Motor neuron (in vitro differentiated cells): ENCODE measurements at regions not wholly inside any gene's neighbourhood (a gene's known extent, or its start where the extent isn't known, plus 50 kb on each side); places are given as distances from the start of the nearest gene placed in this dataset.
"Not testable (repeated sequence)": the region's sequence is repeated elsewhere in the genome, so short reads cannot be mapped to it uniquely, and the experiment has no call there.

ENCODE experiments used
- ATAC-seq, 8 experiments: fragments of 200-7000 bp; cut with Tn5 transposase; replicated peaks in 6 of 8; 2 replicates each; pipeline ENCODE4 v1.8.0; 2021; ENCODE audit warnings: mild to moderate bottlenecking in 8 of 8, moderate library complexity in 8 of 8
- H3K27ac ChIP-seq, 2 donors: fragments of 250-450 bp; sonication (Bioruptor Pico); 2 replicates each; pipeline ENCODE4 v1.9.0; 2021; ENCODE audit warnings: antibody characterized with exemption in 2 of 2, mild to moderate bottlenecking in 2 of 2, moderate library complexity in 1 of 2
- H3K4me1 ChIP-seq, 2 donors: fragments of 250-450 bp; sonication (Bioruptor Pico); replicated peaks in 1 of 2; 2 replicates each; pipeline ENCODE4 v1.6.1; 2021; ENCODE audit warnings: antibody characterized with exemption in 2 of 2, mild to moderate bottlenecking in 2 of 2, moderate library complexity in 1 of 2
- H3K4me3 ChIP-seq, 5 donors: fragments of 250-450 bp; sonication (Bioruptor Pico); 2 replicates each; pipeline ENCODE4 v1.9.0; 2021; ENCODE audit warnings: antibody characterized with exemption in 5 of 5, mild to moderate bottlenecking in 5 of 5, moderate library complexity in 4 of 5
- WGBS, 10 experiments: fragments of 450-650 bp; shearing (Covaris generic); methylation state at CpG; one replicate each; pipeline ENCODE4 v1.0.0; 2022; 5-methylcytosine and 5-hydroxymethylcytosine counted together
- in situ Hi-C, 9 experiments: fragments of 400-800 bp; cut with MboI; loops; one replicate each; pipeline ENCODE4 v1.15.0; 2021; ENCODE audit warnings: low sequenced_read_pairs in 9 of 9, low pct_unique_long_range_greater_than_20kb in 2 of 9; ENCODE audit not compliant: unreplicated experiment in 9 of 9

DNA sequence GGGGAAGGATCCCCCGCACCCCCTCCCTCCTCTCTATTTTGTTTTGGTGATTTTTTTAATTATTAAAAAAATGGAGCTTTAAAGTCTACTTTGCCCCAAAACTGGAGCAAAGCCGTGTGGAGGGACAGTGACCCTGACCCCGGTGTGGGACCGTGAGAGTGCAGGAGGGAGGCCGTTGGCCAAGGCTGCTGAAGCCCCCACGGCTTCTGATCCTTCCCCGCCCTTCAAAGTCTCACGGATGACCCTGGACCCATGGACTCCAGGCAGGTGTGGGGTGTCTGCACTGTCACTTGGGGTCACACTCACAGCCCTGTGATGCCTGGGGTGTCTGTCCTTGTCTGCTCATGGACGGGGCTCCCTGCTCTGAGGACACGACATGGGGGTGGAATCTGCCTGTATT lies 133.3 kb downstream of the CPZ start:
- Histone ChIP-seq H3K4me3 (no peak overlapping the region), H3K4me1 (no peaks in the 10 kb centered on the region), H3K27ac (no peak overlapping the region)
- ATAC-seq: no peak
- in situ Hi-C loops: no loop called here
- no CpG with 5 or more reads among the region's 10 CpGs for WGBS, 10 experiments

DNA sequence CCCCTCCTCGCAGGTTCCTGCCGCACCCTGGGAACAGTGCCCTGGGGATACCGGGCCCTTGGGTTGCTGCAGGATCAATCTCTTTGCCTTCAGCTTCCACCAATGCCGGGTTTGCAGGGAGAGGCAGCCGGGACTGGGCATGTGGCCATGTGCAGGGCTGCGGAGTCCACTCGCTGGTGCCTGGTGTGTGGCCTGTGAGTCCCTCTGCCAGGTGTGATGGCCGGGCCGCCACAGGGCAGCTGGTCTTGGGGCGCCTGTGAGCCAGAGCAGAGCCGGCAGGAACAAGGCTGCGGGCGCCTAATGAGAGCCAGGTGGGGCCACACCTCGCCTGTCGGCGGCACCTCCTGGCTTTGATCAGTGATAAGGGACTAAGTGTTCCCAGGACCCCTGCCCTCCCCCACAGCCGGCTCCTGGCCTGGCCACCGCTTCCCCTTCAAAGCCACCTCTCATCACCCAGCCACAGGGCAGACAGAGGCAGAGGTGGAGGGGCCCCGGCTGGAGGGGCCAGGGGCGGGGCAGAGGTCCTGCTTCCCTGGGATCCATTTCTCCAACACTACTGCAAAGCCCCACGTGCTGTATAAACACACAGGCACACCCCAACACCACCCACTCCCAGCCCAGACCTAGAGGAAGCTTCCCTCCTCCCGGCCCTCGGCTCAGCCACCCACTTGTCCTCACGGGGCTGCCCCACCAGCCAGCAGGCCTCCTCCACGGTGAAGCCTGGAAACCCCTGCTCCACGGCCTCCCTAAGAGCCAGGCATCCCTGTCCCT lies 132.7 kb downstream of the CPZ start:
- Histone ChIP-seq H3K4me3 (no peak overlapping the region), H3K4me1 (no peaks in the 10 kb centered on the region), H3K27ac (no peak overlapping the region)
- 0 to 70% (median 53%) methylated on average over 1 to 6 of the region's 26 CpGs; no CpG with 5 or more reads in 5 of the 10 experiments for WGBS, 10 experiments
- in situ Hi-C loops: no loop called here
- no peak for ATAC-seq

DNA sequence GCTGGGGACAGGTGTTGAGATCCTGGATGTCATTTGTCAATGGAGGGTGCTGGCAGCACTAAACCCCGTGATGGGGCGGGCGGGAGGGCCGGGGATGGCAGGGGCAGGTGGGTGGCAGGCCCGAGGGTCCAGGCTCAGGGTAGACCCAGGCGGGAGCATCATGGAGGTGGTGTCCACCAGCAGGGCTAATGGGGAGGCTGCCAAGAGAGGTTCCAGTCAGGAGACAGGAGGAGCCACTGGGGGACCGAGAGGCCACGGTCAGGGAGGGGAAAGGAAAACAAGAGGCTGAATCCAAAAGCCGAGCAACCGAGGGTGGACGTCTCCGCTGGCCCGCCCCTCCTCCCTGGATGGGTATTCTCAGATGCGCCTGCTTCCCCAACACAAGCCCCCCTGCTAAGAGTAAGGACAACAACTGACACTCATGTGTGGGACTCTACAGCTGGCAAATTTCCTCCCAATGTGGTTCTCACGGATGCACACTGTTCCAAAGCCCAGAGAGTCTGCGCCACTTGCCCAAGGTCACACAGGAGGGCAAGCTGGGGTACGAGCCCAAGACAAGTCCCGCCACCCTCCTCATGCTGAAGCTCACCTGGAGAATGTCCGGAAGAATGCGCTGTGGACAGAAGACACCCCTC lies 132.0 kb downstream of the CPZ start:
- ATAC-seq: no peak
- no peaks in the 10 kb centered on the region for H3K4me1 ChIP-seq
- in situ Hi-C loops: no loop called here
- no peak overlapping the region for H3K27ac ChIP-seq
- no peak overlapping the region for H3K4me3 ChIP-seq
- WGBS, 10 experiments: 0 to 70% methylated on average over 2 of the region's 20 CpGs; no CpG with 5 or more reads in 8 of the 10 experiments

DNA sequence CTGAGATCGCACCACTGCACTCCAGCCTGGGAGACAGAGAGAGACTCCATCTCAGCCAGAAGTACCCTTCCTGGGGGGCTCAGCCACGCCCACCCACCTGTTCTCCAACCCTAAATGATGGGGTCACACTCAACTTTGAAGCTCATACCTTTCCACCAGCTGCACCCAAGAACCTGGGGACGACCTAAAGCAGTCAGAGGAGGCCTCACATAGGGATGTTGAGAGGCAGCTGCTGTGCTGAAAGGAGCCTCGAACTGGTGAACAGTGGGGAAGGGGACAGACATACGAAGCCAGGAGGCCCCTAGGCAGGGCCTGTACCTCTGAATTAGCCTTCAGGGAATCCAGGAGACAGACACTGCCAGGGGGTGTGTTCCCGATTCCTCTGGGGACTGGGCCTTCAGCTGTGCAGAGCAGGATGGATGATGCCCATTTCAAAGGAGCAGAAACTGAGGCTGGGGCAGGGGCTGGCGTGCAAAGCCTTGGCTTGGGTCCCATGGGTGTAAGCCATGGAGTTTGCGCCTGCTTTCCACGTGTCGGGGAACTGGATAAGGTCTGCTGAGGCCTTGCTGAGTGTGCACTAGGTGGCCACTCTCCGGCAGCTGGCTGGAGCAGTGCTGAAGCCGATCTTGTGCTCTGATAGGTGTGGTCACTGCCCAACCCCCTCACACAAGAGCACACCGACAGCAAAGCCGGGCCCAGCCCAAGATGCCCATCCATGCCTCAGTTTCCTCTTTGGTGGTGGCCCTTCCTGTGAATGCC lies 130.8 kb downstream of the CPZ start:
- no peak for ATAC-seq

DNA sequence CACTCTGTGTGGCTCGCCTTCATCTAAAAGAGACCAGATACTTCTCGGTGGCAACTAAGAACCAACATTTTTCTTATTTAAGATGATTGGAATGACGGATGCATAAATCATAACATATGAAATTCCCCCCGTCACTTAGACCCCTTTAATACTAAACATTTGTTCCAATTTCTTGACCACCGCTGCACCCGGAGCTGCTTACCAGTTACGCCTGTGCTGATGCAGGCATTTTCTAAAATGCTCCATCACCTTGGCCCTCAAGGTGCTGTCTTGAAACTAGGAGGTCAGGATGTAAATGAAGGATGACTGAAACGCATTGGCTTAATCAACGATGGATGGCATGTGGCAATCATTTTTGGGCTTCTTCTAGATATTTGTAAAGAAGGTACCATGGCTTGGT lies 130.0 kb downstream of the CPZ start:
- 3 to 94% (median 81%) methylated on average over 2 to 8 of the region's 9 CpGs for WGBS, 10 experiments
- no peak overlapping the region for H3K4me3 ChIP-seq
- ATAC-seq: no peak
- no peak overlapping the region for H3K27ac ChIP-seq
- in situ Hi-C loops: no loop called here
- H3K4me1 ChIP-seq: no peaks in the 10 kb centered on the region

More for the DNA sequence above, 130.8 kb downstream of the CPZ start:
- in situ Hi-C loops: no loop called here
- 0 to 84% (median 49%) methylated on average over 1 to 7 of the region's 14 CpGs; no CpG with 5 or more reads in 4 of the 10 experiments for WGBS, 10 experiments
- H3K4me1 ChIP-seq: no peaks in the 10 kb centered on the region
- H3K27ac ChIP-seq: no peak overlapping the region
- no peak overlapping the region for H3K4me3 ChIP-seq

DNA sequence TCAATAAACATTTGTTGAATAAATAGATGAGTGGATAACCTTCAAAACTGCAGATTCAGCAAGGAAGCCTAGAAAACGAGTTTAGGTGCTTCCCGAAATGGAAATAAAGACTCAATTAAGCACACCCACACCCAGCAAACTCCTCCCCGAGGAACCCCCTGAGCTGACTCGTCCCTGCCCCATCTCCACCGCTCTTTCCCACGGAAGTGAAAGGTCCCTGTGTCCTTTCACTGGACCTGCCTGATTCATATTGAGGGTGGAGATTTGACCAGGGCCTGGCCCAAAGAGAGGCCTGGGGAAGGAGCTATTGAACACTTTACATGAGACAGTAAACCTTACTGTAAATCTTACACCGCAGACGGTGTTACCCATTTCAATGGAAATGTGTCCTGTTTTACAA lies 129.1 kb downstream of the CPZ start:
- Histone ChIP-seq H3K27ac (no peak overlapping the region), H3K4me1 (no peaks in the 10 kb centered on the region), H3K4me3 (no peak overlapping the region)
- ATAC-seq: no peak
- WGBS, 10 experiments: 0 to 100% (median 65%) methylated on average over 1 to 4 of the region's 8 CpGs; no CpG with 5 or more reads in 2 of the 10 experiments
- in situ Hi-C loops: no loop called here

DNA sequence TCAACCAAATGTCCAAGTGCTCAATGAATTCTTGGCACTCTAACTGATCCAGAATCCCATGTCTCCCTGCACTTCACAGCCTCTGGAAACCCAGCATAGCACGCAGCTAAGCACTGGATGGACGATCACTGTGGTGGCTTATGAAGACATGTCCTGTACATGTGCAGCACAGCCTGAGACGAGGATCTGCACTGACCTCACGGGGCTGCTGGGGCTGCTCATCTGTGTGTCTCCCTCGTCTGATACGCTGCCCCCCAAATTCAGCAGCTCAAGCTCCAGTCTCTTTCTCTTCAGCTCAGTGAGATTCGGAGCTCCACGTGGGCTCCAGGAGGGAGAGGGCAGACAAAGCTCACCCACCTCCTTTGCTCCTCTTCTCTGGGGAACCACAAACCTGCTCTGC lies 126.9 kb downstream of the CPZ start:
- no peak for ATAC-seq
- H3K4me3 ChIP-seq: no peak overlapping the region
- in situ Hi-C loops: no loop called here
- no peaks in the 10 kb centered on the region for H3K4me1 ChIP-seq
- H3K27ac ChIP-seq: no peak overlapping the region
- 10 to 100% methylated on average over 1 to 5 of the region's 8 CpGs; no CpG with 5 or more reads in 8 of the 10 experiments for WGBS, 10 experiments

DNA sequence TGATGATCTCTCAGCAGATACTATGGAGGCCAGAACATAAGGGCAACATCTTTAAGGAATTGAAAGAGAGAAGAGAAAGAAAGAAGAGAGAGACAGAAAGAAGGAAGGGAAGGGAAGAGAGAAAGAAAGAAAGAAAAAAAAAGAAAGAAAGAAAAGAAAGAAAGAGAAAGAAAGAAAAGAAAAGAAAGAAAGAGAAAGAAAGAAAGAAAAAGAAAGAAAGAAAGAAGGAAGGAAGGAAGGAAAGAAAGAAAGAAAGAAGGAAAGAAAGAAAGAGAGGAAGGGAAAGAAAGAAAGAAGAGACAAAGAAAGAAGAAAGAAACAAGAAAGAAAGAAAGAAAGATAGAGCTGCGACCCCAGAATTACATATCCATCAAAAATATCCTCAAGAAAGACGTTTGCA lies 124.9 kb downstream of the CPZ start:
- H3K4me1 ChIP-seq, ATAC-seq, H3K4me3 ChIP-seq, H3K27ac ChIP-seq, in situ Hi-C loops: not testable (repeated sequence)
- 0 to 51% (median 36%) methylated on average over 2 of the region's 2 CpGs; no CpG with 5 or more reads in 1 of the 10 experiments for WGBS, 10 experiments

DNA sequence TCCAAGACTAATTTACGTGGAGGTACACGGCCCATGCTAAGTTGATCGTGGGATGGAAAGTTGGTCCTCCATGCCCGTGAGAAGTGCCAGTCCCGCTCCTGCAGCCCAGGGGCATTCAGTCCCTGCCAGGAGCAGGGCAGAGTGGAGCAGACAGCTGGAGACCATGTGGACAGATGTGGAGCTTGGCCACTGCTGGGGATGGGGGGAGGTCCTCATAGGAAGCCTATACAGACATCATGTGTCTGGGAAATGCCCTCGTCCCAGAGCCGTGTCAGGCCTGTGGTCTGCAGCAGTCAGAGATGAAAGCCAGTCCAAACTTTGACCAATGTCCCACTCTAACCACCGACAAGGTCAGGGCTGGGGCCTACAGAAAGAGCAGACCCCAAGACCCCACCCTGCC lies 118.4 kb downstream of the CPZ start:
- WGBS, 10 experiments: 0 to 50% methylated on average over 1 to 2 of the region's 8 CpGs; no CpG with 5 or more reads in 8 of the 10 experiments
- Histone ChIP-seq H3K27ac (no peak overlapping the region), H3K4me3 (no peak overlapping the region), H3K4me1 (no peaks in the 10 kb centered on the region)
- ATAC-seq: no peak
- in situ Hi-C loops: no loop called here

DNA sequence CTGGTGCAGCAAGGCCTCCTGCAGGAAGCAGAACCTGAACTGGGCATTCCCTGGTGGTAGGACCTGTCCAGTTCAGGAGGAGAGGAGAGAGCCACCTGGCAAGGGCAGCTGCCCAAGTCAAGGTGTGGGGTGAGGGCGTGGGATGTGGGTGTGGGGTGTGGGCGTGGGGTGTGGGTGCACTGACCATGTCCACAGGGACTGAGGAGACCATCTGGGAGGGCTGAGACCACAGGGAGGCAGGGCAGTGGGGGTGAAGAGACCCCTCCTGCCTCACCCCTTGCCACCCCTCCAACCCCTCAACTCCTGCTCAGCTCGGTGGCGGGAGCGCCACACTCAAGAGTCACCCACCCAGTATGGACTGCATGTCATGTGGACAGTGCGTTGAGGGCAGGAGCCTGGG lies 117.9 kb downstream of the CPZ start:
- H3K27ac ChIP-seq: no peak overlapping the region
- H3K4me3 ChIP-seq: no peak overlapping the region
- no CpG with 5 or more reads among the region's 6 CpGs for WGBS, 10 experiments
- no peak for ATAC-seq
- in situ Hi-C loops: no loop called here
- H3K4me1 ChIP-seq: peaks cover 0 to 2% of the 10 kb centered on the region in 2 donors

DNA sequence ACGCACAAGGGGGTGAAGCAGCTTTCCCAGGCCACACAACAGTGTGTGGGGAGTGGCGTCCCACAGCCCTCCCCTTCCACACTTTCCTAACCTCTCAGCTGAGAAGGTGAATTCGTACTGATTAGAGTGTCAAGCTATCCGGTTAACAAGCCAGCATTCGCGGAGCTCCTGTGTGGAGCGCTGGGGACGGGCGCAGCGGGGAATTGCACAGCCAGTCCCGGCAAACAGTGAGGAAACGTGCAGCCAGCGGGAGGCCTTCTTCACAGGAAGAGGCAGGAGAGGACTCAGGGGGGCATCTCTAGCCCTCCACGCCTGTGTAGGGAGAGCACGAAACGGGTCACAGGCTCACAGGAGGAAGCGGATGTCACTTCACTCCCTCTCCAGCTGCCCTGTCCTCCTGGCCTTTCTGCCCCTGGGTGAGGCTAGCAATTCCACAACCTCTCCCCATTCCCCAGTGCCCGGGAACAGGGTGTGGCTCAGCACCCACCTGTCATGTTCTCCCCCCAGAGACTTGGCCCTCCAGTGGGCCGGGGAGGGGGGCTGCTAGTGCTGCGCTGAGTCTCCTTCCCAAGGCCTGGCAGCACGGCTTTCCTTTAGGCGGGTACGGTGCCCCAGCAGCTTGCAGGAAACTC lies 117.3 kb downstream of the CPZ start:
- ATAC-seq: no peak
- Histone ChIP-seq H3K4me3 (no peak overlapping the region), H3K27ac (no peak overlapping the region), H3K4me1 (peaks cover 0 to 7% of the 10 kb centered on the region in 2 donors)
- whole genome bisulfite sequencing, 10 experiments: 10 to 80% (median 54%) methylated on average over 1 to 14 of the region's 23 CpGs; no CpG with 5 or more reads in 1 of the 10 experiments
- in situ Hi-C loops: no loop called here

DNA sequence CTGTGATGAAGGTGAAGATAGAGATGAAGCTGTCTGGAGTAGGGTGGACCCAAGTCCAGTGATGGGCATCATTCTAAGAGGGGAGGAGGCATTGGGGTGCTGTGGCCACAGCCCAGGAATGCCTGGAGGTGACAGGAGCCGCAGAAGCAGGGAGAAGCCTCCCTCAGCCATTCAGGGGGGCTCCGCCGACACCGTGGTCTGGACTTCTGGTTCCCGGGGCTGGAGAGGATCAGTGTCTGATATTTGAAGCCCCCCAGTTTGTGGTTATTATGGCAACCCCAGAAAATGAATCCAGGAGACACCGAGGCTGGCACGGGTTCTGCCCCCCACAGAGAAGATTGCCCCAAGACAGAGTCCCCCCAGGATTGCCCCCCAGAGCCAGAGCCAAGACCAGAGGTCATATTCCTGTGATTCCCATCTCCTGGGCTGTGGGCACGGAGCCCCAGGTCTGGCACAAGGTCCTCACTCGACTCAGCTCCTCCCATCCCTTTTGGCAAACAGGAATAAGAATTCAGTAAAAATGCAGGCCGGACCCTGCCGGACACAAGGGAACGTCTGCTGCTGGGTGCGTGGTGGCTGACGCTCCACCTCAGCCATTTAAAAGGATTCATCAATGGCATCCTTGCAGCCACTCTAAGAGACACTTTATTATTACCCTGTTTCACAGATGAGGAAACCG lies 116.6 kb downstream of the CPZ start:
- 10 to 80% (median 72%) methylated on average over 1 to 11 of the region's 15 CpGs; no CpG with 5 or more reads in 4 of the 10 experiments for WGBS, 10 experiments
- in situ Hi-C loops: no loop called here
- no peak for ATAC-seq
- H3K4me1 ChIP-seq: peaks cover 0 to 7% of the 10 kb centered on the region in 2 donors
- no peak overlapping the region for H3K4me3 ChIP-seq
- no peak overlapping the region for H3K27ac ChIP-seq
